ENCODE measurements at regions not wholly inside any gene's neighbourhood (a gene's known extent, or its start where the extent isn't known, plus 50 kb on each side); places are given as distances from the start of the nearest gene placed in this dataset.

DNA sequence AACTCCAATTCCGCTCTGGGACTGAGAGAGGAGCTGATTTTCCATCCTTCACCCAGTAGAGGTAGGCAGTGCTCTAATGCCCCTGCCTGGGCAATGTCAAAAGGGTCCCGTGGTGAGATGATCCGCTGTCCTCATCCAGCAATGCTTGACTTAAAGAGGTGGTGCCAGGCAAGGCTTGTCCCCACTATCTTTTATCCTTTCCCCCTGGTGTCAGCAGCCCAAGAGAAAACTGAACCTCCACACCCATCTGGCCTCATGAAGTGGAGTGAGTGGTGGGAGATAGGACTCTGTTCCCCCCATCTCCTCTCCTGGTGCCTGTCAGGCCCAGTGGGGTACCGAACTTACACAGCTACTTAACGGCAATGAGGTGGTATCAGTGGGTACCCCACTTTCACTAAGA, 107.1 kb downstream of the ABHD5 start:
- TF ChIP-seq, protein P1, sequence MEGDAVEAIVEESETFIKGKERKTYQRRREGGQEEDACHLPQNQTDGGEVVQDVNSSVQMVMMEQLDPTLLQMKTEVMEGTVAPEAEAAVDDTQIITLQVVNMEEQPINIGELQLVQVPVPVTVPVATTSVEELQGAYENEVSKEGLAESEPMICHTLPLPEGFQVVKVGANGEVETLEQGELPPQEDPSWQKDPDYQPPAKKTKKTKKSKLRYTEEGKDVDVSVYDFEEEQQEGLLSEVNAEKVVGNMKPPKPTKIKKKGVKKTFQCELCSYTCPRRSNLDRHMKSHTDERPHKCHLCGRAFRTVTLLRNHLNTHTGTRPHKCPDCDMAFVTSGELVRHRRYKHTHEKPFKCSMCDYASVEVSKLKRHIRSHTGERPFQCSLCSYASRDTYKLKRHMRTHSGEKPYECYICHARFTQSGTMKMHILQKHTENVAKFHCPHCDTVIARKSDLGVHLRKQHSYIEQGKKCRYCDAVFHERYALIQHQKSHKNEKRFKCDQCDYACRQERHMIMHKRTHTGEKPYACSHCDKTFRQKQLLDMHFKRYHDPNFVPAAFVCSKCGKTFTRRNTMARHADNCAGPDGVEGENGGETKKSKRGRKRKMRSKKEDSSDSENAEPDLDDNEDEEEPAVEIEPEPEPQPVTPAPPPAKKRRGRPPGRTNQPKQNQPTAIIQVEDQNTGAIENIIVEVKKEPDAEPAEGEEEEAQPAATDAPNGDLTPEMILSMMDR (conservative IDR thresholded peaks at IDR 0.05 in 1 of 2, IDR thresholded peaks at IDR 0.05 in 1 of 2; ENCODE audit: extremely low read depth in 1 of 2, insufficient read depth in 1 of 2, low read depth in 1 of 2, low read length in 2 of 2) = no peak
- no peak for TF ChIP-seq EZH2 (IDR thresholded peaks at IDR 0.05; ENCODE audit: borderline replicate concordance, low read length)

All from mammary epithelial cell (primary cell).